Mesenchymal stem cell (in vitro differentiated cells and primary cell): ENCODE measurements at regions not wholly inside any gene's neighbourhood (a gene's known extent, or its start where the extent isn't known, plus 50 kb on each side); places are given as distances from the start of the nearest gene placed in this dataset.

Experiments
- DNase-seq: peaks from one replicate; pipeline ENCODE4 v3.0.0-alpha.2; 2013
- H2AFZ ChIP-seq: one replicate; pipeline ENCODE4 v1.6.1; 2013; ENCODE audit warnings: low read depth, mild to moderate bottlenecking, control low read depth, inconsistent platforms, low read length, moderate library complexity
- H2AK5ac ChIP-seq: 2 replicates; pipeline ENCODE4 v1.6.1; 2013; ENCODE audit warnings: low read length, moderate library complexity, mild to moderate bottlenecking, inconsistent platforms; ENCODE audit not compliant: severe bottlenecking
- H2BK120ac ChIP-seq: one replicate; pipeline ENCODE4 v1.6.1; 2013; ENCODE audit warnings: low read depth, mild to moderate bottlenecking, inconsistent platforms, low read length, moderate library complexity
- H2BK12ac ChIP-seq, 2 experiments: one replicate each; pipeline ENCODE4 v1.6.1; 2013; ENCODE audit warnings: inconsistent platforms in 2 of 2, low read length in 2 of 2, mild to moderate bottlenecking in 2 of 2, moderate library complexity in 2 of 2, control low read depth in 1 of 2
- H2BK15ac ChIP-seq: one replicate; pipeline ENCODE4 v1.6.1; 2013; ENCODE audit warnings: mild to moderate bottlenecking, low read depth, inconsistent platforms; ENCODE audit not compliant: poor library complexity, severe bottlenecking
- H2BK5ac ChIP-seq: 2 replicates; pipeline ENCODE4 v1.6.1; 2013; ENCODE audit warnings: low read depth, mild to moderate bottlenecking, low read length, control low read depth, inconsistent platforms; ENCODE audit not compliant: poor library complexity, severe bottlenecking
- H3K14ac ChIP-seq, 2 experiments: one replicate each; pipeline ENCODE4 v1.6.1; 2013; ENCODE audit warnings: inconsistent platforms in 2 of 2, low read length in 2 of 2, control low read depth in 1 of 2, mild to moderate bottlenecking in 1 of 2, moderate library complexity in 1 of 2
- H3K18ac ChIP-seq, 2 experiments: one replicate each; pipeline ENCODE4 v1.6.1; 2013; ENCODE audit warnings: inconsistent platforms in 2 of 2, low read length in 2 of 2, control low read depth in 1 of 2, low read depth in 1 of 2, mild to moderate bottlenecking in 1 of 2
- H3K23ac ChIP-seq, 2 experiments: one replicate each; pipeline ENCODE4 v1.6.1; 2013; ENCODE audit warnings: inconsistent platforms in 2 of 2, low read length in 2 of 2, mild to moderate bottlenecking in 2 of 2, moderate library complexity in 2 of 2, control low read depth in 1 of 2
- H3K27ac ChIP-seq: 2 replicates; pipeline ENCODE4 v1.5.1; 2013; ENCODE audit warnings: mild to moderate bottlenecking, moderate library complexity, low read length, control low read depth, inconsistent platforms; ENCODE audit not compliant: poor library complexity, severe bottlenecking
- H3K27me3 ChIP-seq, 2 experiments: 2 replicates each; pipeline versions ENCODE4 v1.6.1 to v1.7.0; 2013; ENCODE audit warnings: low read length in 2 of 2, mild to moderate bottlenecking in 2 of 2, moderate library complexity in 2 of 2, control low read depth in 1 of 2, inconsistent platforms in 1 of 2; ENCODE audit not compliant: control insufficient read depth in 1 of 2, insufficient read depth in 1 of 2
- H3K36me3 ChIP-seq, 2 experiments: 2 replicates each; pipeline versions ENCODE4 v1.6.1 to v1.7.0; 2013; ENCODE audit warnings: low read length in 2 of 2, control low read depth in 1 of 2, inconsistent platforms in 1 of 2, low read depth in 1 of 2, mild to moderate bottlenecking in 1 of 2; ENCODE audit not compliant: insufficient read depth in 2 of 2, control insufficient read depth in 1 of 2
- H3K4ac ChIP-seq, 2 experiments: one replicate each; pipeline ENCODE4 v1.6.1; 2013; ENCODE audit warnings: inconsistent platforms in 2 of 2, low read length in 2 of 2, mild to moderate bottlenecking in 2 of 2, moderate library complexity in 2 of 2, control low read depth in 1 of 2, low read depth in 1 of 2
- H3K4me1 ChIP-seq: 2 replicates; pipeline ENCODE4 v1.6.1; 2013; ENCODE audit warnings: low read depth, low read length, control low read depth; ENCODE audit not compliant: control insufficient read depth, insufficient read depth
- H3K4me2 ChIP-seq: 2 replicates; pipeline ENCODE4 v1.6.1; 2013; ENCODE audit warnings: low read length, mild to moderate bottlenecking, inconsistent platforms; ENCODE audit not compliant: poor library complexity, severe bottlenecking
- H3K4me3 ChIP-seq, 2 experiments: 2 replicates each; pipeline versions ENCODE4 v1.5.1 to v1.7.0; 2013; ENCODE audit warnings: low read length in 2 of 2, mild to moderate bottlenecking in 2 of 2, control low read depth in 1 of 2, low read depth in 1 of 2; ENCODE audit not compliant: insufficient read depth in 1 of 2
- H3K79me1 ChIP-seq: replicated peaks from 2 replicates; pipeline ENCODE4 v1.6.1; 2013; ENCODE audit warnings: mild to moderate bottlenecking, control low read depth, low read length, inconsistent platforms; ENCODE audit not compliant: poor library complexity, severe bottlenecking
- H3K9ac ChIP-seq: 2 replicates; pipeline ENCODE4 v1.7.0; 2013; ENCODE audit warnings: mild to moderate bottlenecking, low read length, moderate library complexity
- H3K9me3 ChIP-seq: 2 replicates; pipeline ENCODE4 v1.7.0; 2013; ENCODE audit warnings: mild to moderate bottlenecking, low read length; ENCODE audit not compliant: control insufficient read depth
- H4K8ac ChIP-seq: one replicate; pipeline ENCODE4 v1.6.1; 2013; ENCODE audit warnings: inconsistent platforms, mild to moderate bottlenecking, low read length, moderate library complexity
- H4K91ac ChIP-seq: one replicate; pipeline ENCODE4 v1.6.1; 2013; ENCODE audit warnings: mild to moderate bottlenecking, low read length, inconsistent platforms
- WGBS: methylation state at CpG from one replicate; pipeline ENCODE4 v1.1.7; 2013; ENCODE audit warnings: mixed read lengths; 5-methylcytosine and 5-hydroxymethylcytosine counted together

DNA sequence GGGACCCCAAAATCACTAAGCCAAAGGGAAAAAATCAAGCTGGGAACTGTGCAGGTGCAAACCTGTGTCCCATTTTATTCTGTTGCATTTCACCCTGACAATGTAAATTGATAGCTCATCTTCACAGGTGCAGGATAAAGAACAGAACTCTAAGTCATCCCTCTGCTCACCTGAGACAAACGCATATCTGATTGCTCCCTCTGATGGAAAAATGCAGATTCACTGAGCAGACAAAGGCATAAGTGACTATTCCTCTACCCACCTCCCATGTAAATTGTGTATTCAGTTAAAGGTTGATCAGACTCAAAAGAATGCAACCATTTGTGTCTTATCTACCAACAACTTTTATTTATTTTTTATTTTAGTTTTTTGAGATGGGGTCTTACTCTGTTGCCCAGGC lies 644.2 kb downstream of the PTPRU start:
- Histone ChIP-seq H3K27ac (no peak overlapping the region), H3K14ac (no peak overlapping the region), H3K4me2 (no peak overlapping the region), H3K27me3 (peaks cover 10 to 36% of the 10 kb centered on the region in 2 experiments), H4K91ac (no peak overlapping the region), H3K18ac (no peak overlapping the region), H3K9me3 (no peaks in the 10 kb centered on the region), H2BK12ac (no peak overlapping the region), H3K79me1 (no peaks in the 10 kb centered on the region), H2AK5ac (no peak overlapping the region), H3K9ac (no peak overlapping the region), H2BK120ac (no peak overlapping the region), H3K4ac (no peak overlapping the region), H2AFZ (no peak overlapping the region), H4K8ac (no peak overlapping the region), H3K4me1 (no peaks in the 10 kb centered on the region), H3K23ac (no peak overlapping the region), H3K4me3 (no peak overlapping the region), H2BK5ac (no peak overlapping the region), H3K36me3 (no peaks in the 10 kb centered on the region), H2BK15ac (no peak overlapping the region)
- no peak for DNase-seq
- WGBS, result 83% methylated on average over 1 of the region's 1 CpG

DNA sequence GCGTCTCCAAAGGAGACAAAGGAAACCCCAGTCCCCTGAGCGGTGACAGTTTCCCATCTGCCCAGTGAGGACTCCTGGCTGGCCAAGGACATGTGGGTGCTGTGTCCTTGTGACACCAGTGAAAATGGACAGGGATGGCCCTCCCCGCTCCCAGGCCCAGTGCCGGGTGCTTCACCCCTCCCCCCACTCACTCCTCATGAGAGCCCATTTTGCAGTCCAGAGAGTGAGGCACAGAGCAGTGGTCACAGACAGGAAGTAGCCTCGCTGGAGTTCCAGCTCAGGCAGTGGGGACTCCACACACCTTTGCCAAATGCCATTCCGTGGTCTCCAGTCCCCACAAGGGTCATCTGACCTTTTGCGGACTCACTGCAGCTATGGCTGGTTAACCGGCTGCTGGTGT lies 642.9 kb downstream of the PTPRU start:
- H3K36me3 ChIP-seq, result no peaks in the 10 kb centered on the region
- H4K91ac ChIP-seq, result no peak overlapping the region
- H3K79me1 ChIP-seq, result no peaks in the 10 kb centered on the region
- no peak overlapping the region for H4K8ac ChIP-seq
- H3K23ac ChIP-seq, result no peak overlapping the region
- H3K14ac ChIP-seq, result no peak overlapping the region
- no peak overlapping the region for H3K9ac ChIP-seq
- no peak overlapping the region for H3K4ac ChIP-seq
- peaks cover 10 to 36% of the 10 kb centered on the region in 2 experiments for H3K27me3 ChIP-seq
- H2BK5ac ChIP-seq, result no peak overlapping the region
- H3K4me2 ChIP-seq, result no peak overlapping the region
- no peak overlapping the region for H2BK120ac ChIP-seq
- WGBS, result 85% methylated on average over 8 of the region's 8 CpGs
- H2BK15ac ChIP-seq, result no peak overlapping the region
- no peak overlapping the region for H2BK12ac ChIP-seq
- no peak overlapping the region for H3K18ac ChIP-seq
- H3K9me3 ChIP-seq, result no peaks in the 10 kb centered on the region
- no peak overlapping the region for H3K4me3 ChIP-seq
- H2AFZ ChIP-seq, result no peak overlapping the region
- H3K4me1 ChIP-seq, result no peaks in the 10 kb centered on the region
- H3K27ac ChIP-seq, result no peak overlapping the region
- H2AK5ac ChIP-seq, result no peak overlapping the region
- DNase-seq, result no peak

GRCh38 chr1:29878501-29878900 lies 642.2 kb downstream of the PTPRU start:
- Histone ChIP-seq H4K8ac (no peak overlapping the region), H2BK120ac (no peak overlapping the region), H2AFZ (no peak overlapping the region), H2BK5ac (no peak overlapping the region), H2AK5ac (no peak overlapping the region), H3K9ac (no peak overlapping the region), H3K79me1 (no peaks in the 10 kb centered on the region), H3K27me3 (peaks cover 10 to 36% of the 10 kb centered on the region in 2 experiments), H3K23ac (no peak overlapping the region), H3K27ac (no peak overlapping the region), H2BK15ac (no peak overlapping the region), H3K9me3 (no peaks in the 10 kb centered on the region), H3K4me2 (no peak overlapping the region), H3K4me1 (no peaks in the 10 kb centered on the region), H3K4me3 (no peak overlapping the region), H3K4ac (no peak overlapping the region), H3K36me3 (no peaks in the 10 kb centered on the region), H3K18ac (no peak overlapping the region), H4K91ac (no peak overlapping the region), H2BK12ac (no peak overlapping the region), H3K14ac (no peak overlapping the region)
- no peak for DNase-seq
- WGBS, result 86% methylated on average over 9 of the region's 9 CpGs

- H3K4me3 ChIP-seq, result no peak overlapping the region
- H3K9me3 ChIP-seq, result no peaks in the 10 kb centered on the region
- no peak overlapping the region for H3K18ac ChIP-seq
- H2BK120ac ChIP-seq, result no peak overlapping the region
- H3K27me3 ChIP-seq, result peaks cover 0 to 28% of the 10 kb centered on the region in 2 experiments
- no peak overlapping the region for H3K27ac ChIP-seq
- no peaks in the 10 kb centered on the region for H3K36me3 ChIP-seq
- no peaks in the 10 kb centered on the region for H3K4me1 ChIP-seq
- H4K91ac ChIP-seq, result no peak overlapping the region
- no peak overlapping the region for H3K23ac ChIP-seq
- no peak overlapping the region for H3K9ac ChIP-seq
- no peak overlapping the region for H2BK12ac ChIP-seq
- no peaks in the 10 kb centered on the region for H3K79me1 ChIP-seq
- WGBS, result 72% methylated on average over 8 of the region's 8 CpGs
- H4K8ac ChIP-seq, result no peak overlapping the region
- no peak overlapping the region for H3K4me2 ChIP-seq
- no peak for DNase-seq
- H2BK15ac ChIP-seq, result no peak overlapping the region
- no peak overlapping the region for H2AK5ac ChIP-seq
- H2AFZ ChIP-seq, result no peak overlapping the region
- no peak overlapping the region for H3K4ac ChIP-seq
- H2BK5ac ChIP-seq, result no peak overlapping the region
- H3K14ac ChIP-seq, result no peak overlapping the region
Observed at GRCh38 chr1:29876902-29877301, 640.6 kb downstream of the PTPRU start.
